NT2/D1 (cell line): ENCODE measurements at regions not wholly inside any gene's neighbourhood (a gene's known extent, or its start where the extent isn't known, plus 50 kb on each side); places are given as distances from the start of the nearest gene placed in this dataset.
A peak's percentile ranks its signal among the peaks of the same experiment; 100 is the strongest.

Experiments
- DNase-seq: peaks from one replicate; pipeline ENCODE4 v3.0.0-alpha.2; 2011; ENCODE audit warnings: low read depth, low spot score
- H3K27me3 ChIP-seq: 2 replicates; pipeline ENCODE4 v1.6.0; 2011; ENCODE audit warnings: mild to moderate bottlenecking; ENCODE audit not compliant: insufficient read length, insufficient read depth
- H3K36me3 ChIP-seq: 2 replicates; pipeline ENCODE4 v1.6.1; 2011; ENCODE audit warnings: mild to moderate bottlenecking, low read length, mixed read lengths; ENCODE audit not compliant: insufficient read depth, insufficient read length
- H3K4me1 ChIP-seq: 2 replicates; pipeline ENCODE4 v1.5.1; 2011; ENCODE audit not compliant: insufficient read depth, insufficient read length
- H3K4me3 ChIP-seq: 2 replicates; pipeline ENCODE4 v1.5.1; 2011; ENCODE audit warnings: low read depth; ENCODE audit not compliant: insufficient read length
- H3K9ac ChIP-seq: 2 replicates; pipeline ENCODE4 v1.6.0; 2011; ENCODE audit warnings: low read depth; ENCODE audit not compliant: insufficient read length
- H3K9me3 ChIP-seq: 2 replicates; pipeline ENCODE4 v1.5.1; 2011; ENCODE audit warnings: mild to moderate bottlenecking, low read length; ENCODE audit not compliant: insufficient read depth
- SUZ12 ChIP-seq: IDR thresholded peaks from 2 replicates; pipeline ENCODE4 v1.6.1; 2011; ENCODE audit not compliant: insufficient read length, insufficient read depth; ENCODE audit errors: extremely low read depth
- YY1 ChIP-seq: IDR thresholded peaks from 2 replicates; pipeline ENCODE4 v1.6.1; 2011; ENCODE audit not compliant: insufficient read length, insufficient read depth
- ZNF274 ChIP-seq: IDR thresholded peaks from 2 replicates; pipeline ENCODE4 v1.6.1; 2011; ENCODE audit warnings: mild to moderate bottlenecking, low read depth, low read length

DNA sequence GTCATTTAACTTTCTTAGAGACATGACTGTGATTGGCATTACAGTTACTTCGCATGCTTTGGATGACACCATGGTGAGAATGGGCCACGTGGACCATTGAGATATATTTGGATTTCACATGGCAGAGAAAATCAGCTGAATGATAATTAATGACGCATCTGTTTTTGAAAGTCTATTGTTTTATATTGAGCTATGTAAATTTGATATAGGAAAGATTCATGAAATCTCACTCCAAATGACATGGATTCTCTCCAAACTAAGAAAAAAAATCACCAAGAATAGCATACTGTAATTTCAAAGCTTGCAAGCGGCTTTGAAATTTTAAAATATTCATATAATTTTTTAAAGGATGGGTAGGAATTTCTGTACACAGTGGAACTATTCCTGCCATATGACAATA is 163.7 kb downstream of the SH3BP4 start:
- Histone ChIP-seq H3K27me3 (peaks cover 6% of the 10 kb centered on the region), H3K9me3 (no peaks in the 10 kb centered on the region), H3K4me1 (peaks cover 3% of the 10 kb centered on the region), H3K9ac (no peak overlapping the region), H3K36me3 (no peaks in the 10 kb centered on the region), H3K4me3 (no peak overlapping the region)
- DNase-seq = no peak
- TF ChIP-seq YY1 = no peak
- no peak for TF ChIP-seq ZNF274
- TF ChIP-seq SUZ12 = no peak

DNA sequence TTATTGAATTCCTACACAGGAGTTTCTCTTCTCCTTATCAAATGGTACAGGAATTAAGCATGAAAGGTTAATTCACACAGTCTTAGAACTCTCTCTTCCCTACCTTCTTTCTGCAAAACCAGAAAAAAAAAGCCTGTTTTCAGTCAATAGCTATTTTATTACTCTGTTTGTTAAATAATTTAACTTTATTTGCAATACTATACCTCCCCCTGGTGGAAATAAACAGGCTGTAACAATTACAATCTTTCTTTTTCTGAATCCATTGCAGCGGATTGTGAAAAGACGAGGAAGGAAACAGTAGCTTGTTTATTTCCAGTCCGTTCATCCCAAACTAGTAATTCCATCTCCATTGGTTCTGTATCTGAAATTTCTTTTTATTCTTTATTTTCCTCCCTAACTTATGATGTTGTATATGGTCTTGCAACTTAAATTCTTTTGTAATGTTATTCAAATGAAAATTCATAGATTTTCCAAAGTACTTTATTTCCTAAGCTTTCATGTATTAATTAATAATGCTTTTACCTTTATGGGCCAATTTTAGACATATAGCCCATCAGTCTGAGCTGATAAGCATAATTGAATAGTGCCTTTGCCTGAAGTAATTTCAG is 165.2 kb downstream of the SH3BP4 start:
- Histone ChIP-seq H3K4me1 (peaks cover 3% of the 10 kb centered on the region), H3K27me3 (peaks cover 14% of the 10 kb centered on the region), H3K9ac (no peak overlapping the region), H3K9me3 (no peaks in the 10 kb centered on the region), H3K36me3 (no peaks in the 10 kb centered on the region), H3K4me3 (no peak overlapping the region)
- no peak for DNase-seq
- TF ChIP-seq ZNF274 = no peak
- no peak for TF ChIP-seq YY1
- TF ChIP-seq SUZ12 = no peak

DNA sequence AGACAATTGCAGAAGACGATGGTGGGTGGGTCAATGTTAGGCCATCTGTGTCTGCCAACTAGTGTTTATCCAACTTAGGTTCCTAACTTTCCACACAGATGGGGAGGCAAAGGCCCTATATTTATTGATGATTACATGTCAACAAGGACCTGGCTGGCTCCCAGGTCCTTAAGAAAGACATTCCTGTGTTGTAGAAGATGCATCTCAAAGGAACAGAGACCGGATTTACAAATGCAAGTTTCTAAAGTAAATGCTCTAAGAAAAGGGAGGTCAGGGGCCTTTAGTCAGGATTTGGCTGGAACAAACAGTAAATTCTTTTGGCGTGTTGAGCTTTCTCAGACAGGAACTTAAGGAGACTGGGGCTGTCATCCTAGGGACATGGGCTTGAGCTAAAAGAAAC is 175.0 kb downstream of the SH3BP4 start:
- Histone ChIP-seq H3K9me3 (peaks cover 3% of the 10 kb centered on the region; the same call in 1 of the 2 replicates), H3K4me3 (no peak overlapping the region), H3K4me1 (no peaks in the 10 kb centered on the region), H3K9ac (no peak overlapping the region), H3K36me3 (no peaks in the 10 kb centered on the region), H3K27me3 (peaks cover 73% of the 10 kb centered on the region)
- TF ChIP-seq ZNF274 = no peak
- TF ChIP-seq SUZ12 = no peak
- TF ChIP-seq YY1 = no peak
- peak; percentile 88 for DNase-seq

DNA sequence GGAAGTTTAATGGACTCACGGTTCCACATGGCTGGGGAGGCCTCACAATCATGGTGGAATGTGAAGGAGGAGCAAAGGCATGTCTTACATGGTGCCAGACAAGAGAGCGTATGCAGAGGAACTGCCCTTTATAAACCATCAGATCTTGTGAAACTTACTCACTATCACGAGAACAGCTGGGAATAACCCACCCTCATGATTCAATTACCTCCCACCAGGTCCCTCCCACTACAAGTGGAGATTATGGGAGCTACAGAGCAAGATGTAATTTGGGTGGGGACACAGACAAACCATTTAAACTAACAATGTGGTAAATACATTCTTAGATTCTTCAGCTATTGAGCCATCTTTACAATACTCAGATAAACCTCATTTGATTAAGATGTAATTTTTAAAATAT is 176.1 kb downstream of the SH3BP4 start:
- TF ChIP-seq YY1 (no peak), SUZ12 (no peak), ZNF274 (no peak)
- no peaks in the 10 kb centered on the region for H3K4me1 ChIP-seq
- peaks cover 67% of the 10 kb centered on the region for H3K27me3 ChIP-seq

DNA sequence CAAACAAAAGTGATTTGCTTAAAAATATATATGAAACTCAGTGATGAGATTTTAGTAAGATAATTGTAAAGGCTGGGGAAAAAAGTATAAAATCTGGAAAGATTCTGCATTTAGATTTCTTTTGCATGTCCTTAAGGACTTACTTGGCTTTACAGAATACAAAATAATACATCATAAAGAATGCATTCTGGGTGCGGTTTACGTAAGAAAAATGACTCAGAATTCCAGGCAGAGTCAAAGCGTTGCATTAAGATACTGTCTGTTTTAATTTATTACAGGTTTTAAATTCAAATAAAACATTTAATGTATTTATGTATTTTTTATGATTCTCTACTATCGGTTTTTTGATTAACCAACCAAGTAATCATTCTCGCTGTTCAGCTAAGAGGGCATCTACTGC is 178.0 kb downstream of the SH3BP4 start:
- no peak for DNase-seq
- TF ChIP-seq ZNF274 (no peak), YY1 (no peak), SUZ12 (no peak)
- peaks cover 3% of the 10 kb centered on the region; the same call in 1 of the 2 replicates for H3K9me3 ChIP-seq
- no peak overlapping the region for H3K4me3 ChIP-seq
- H3K9ac ChIP-seq = no peak overlapping the region
- no peaks in the 10 kb centered on the region for H3K36me3 ChIP-seq
- H3K4me1 ChIP-seq = no peaks in the 10 kb centered on the region
- H3K27me3 ChIP-seq = peaks cover 59% of the 10 kb centered on the region

More for the DNA sequence above, 176.1 kb downstream of the SH3BP4 start:
- H3K9me3 ChIP-seq = peaks cover 3% of the 10 kb centered on the region; the same call in 1 of the 2 replicates
- no peaks in the 10 kb centered on the region for H3K36me3 ChIP-seq
- DNase-seq = no peak
- H3K9ac ChIP-seq = no peak overlapping the region
- no peak overlapping the region for H3K4me3 ChIP-seq

DNA sequence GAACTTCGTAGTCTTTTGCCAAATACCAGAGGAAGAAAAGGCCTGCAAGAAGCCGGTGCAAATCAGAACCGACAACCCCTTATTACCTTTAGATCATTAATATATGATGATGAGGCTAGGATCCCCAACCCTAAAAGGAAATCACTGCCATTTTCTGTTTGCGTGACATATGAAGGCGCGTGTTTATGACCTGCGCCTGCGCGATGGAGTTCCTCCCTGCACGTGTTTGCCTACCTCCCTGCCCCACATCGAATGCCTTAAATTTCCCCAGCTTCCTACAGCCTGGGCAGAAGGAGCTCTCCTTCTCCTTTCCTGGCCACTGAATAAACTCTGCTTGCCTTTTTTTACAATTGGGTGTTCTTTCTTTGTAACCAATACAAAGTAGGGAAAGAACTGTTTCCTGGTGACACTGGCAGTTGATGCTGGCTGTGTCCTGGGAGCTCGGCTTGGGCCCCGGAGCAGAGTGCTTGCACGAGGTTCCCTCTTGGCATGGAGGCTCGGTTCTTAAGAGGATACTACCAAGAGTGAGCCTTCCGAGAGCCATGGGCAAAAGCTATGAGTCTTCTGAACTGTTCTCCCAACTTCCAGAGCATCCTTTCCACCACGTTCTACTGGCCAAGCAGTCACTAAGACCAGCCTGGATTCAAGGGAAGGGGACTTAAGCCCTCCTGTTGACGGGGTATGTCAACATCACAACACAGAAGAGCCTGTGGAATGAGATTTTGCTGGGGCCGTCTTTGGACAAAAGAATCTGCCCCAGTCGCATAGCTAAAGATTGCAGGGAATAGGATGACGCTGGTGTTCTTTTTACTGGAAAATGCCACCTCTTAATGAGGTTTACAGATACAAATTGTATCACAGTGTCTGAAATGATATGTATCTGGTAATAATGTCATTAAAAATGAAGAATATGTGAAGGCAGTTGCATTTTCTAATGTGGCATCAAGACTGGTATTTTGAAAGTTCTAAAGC is 179.8 kb downstream of the SH3BP4 start:
- Histone ChIP-seq H3K4me1 (no peaks in the 10 kb centered on the region), H3K9ac (no peak overlapping the region), H3K27me3 (peaks cover 51% of the 10 kb centered on the region), H3K36me3 (no peaks in the 10 kb centered on the region), H3K4me3 (no peak overlapping the region), H3K9me3 (peaks cover 3% of the 10 kb centered on the region; the same call in 1 of the 2 replicates)
- no peak for DNase-seq
- no peak for TF ChIP-seq YY1
- TF ChIP-seq SUZ12 = no peak
- TF ChIP-seq ZNF274 = no peak

DNA sequence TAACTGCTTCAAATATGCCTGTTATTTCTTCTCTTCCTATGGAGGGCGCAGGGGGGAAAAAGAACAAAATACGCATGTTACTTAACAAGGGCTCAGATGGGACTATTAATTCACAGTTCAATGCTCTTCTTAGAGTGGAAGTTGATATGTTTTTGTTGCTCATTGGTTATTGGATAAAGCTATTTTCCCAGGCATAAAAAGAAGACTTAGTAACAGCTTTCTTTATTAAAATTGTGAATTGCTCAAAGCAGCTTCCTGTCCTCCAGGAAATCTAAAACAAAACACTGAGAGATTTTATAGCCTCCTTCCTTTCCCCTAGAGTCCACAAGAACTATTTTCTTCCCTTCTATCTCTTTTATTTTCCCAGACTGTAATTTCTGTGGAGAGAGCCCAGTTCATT is 180.8 kb downstream of the SH3BP4 start:
- Histone ChIP-seq H3K9ac (no peak overlapping the region), H3K9me3 (peaks cover 3% of the 10 kb centered on the region; the same call in 1 of the 2 replicates), H3K4me1 (no peaks in the 10 kb centered on the region), H3K4me3 (no peak overlapping the region), H3K36me3 (no peaks in the 10 kb centered on the region), H3K27me3 (peaks cover 51% of the 10 kb centered on the region)
- no peak for DNase-seq
- no peak for TF ChIP-seq YY1
- TF ChIP-seq ZNF274 = no peak
- TF ChIP-seq SUZ12 = no peak
